Transverse colon (tissue), 4 donors: ENCODE measurements at regions not wholly inside any gene's neighbourhood (a gene's known extent, or its start where the extent isn't known, plus 50 kb on each side); places are given as distances from the start of the nearest gene placed in this dataset.

Experiments
- DNase-seq: peaks from one replicate; pipeline ENCODE4 v3.0.0-alpha.2; 2019
- H3K27ac ChIP-seq, 4 donors: fragments of 200-600 bp; sonication (generic); 2 replicates each; pipeline ENCODE4 v1.5.1; 2016 to 2018; ENCODE audit warnings: inconsistent platforms in 4 of 4
- H3K27me3 ChIP-seq: fragments of 200-600 bp; sonication (generic); 2 replicates; pipeline ENCODE4 v1.5.1; 2017; ENCODE audit warnings: inconsistent platforms
- H3K36me3 ChIP-seq, 4 donors: fragments of 200-600 bp; sonication (generic); 2 replicates each; pipeline ENCODE4 v1.5.1; 2017 to 2019; ENCODE audit warnings: inconsistent platforms in 4 of 4
- H3K4me1 ChIP-seq, 4 donors: fragments of 200-600 bp; sonication (generic); 2 replicates each; pipeline ENCODE4 v1.5.1; 2017 to 2020; ENCODE audit warnings: inconsistent platforms in 4 of 4
- H3K4me3 ChIP-seq, 4 donors: fragments of 200-600 bp; sonication (generic); 1 replicate in 1 of 4; 2 replicates in 3 of 4; pipeline versions ENCODE4 v1.5.1 to v1.6.1; 2017 to 2019; ENCODE audit warnings: inconsistent platforms in 4 of 4
- H3K9me3 ChIP-seq, 2 donors: fragments of 200-600 bp; sonication (generic); 2 replicates each; pipeline ENCODE4 v1.5.1; 2017 to 2019; ENCODE audit warnings: inconsistent platforms in 2 of 2
- CTCF ChIP-seq, 5 experiments: fragments of 200-600 bp in 3 of 5; fragments of 450-650 bp in 2 of 5; sonication (generic) in 3 of 5; IDR thresholded peaks; 1 replicate in 2 of 5; 2 replicates in 3 of 5; pipeline ENCODE4 v1.5.1; 2016 to 2017; ENCODE audit warnings: antibody characterized with exemption in 5 of 5, inconsistent platforms in 3 of 5, mild to moderate bottlenecking in 2 of 5, moderate library complexity in 1 of 5
- EP300 ChIP-seq: sonication (generic); formaldehyde crosslinking; IDR thresholded peaks from one replicate; pipeline ENCODE4 v1.6.1; 2017; ENCODE audit warnings: antibody characterized with exemption, low read depth
- POLR2A ChIP-seq: fragments of 450-650 bp; IDR thresholded peaks from one replicate; pipeline ENCODE4 v1.6.1; 2016; ENCODE audit warnings: antibody characterized with exemption, mild to moderate bottlenecking, moderate library complexity
- POLR2AphosphoS5 ChIP-seq, 3 donors: sonication (generic); formaldehyde crosslinking; IDR thresholded peaks; one replicate each; pipeline ENCODE4 v1.6.1; 2016; ENCODE audit warnings: antibody characterized with exemption in 3 of 3
- WGBS, 2 donors: methylation state at CpG; one replicate each; pipeline ENCODE4 v1.1.5; 2018; ENCODE audit warnings: low coverage in 1 of 2; 5-methylcytosine and 5-hydroxymethylcytosine counted together
- in situ Hi-C, 4 donors: fragments of 200-750 bp; cut with MboI; loops; one replicate each; pipeline versions ENCODE4 v1.15.0 to v1.15.1; 2017; ENCODE audit warnings: low sequenced_read_pairs in 3 of 4, low pct_ligation_motif_present in 1 of 4, low pct_unique_long_range_greater_than_20kb in 1 of 4
- intact Hi-C: fragments of 100-400 bp; cut with DNase I; formaldehyde crosslinking; loops from one replicate; pipeline ENCODE4 v1.15.1; 2023; ENCODE audit warnings: low total_unique reads

DNA sequence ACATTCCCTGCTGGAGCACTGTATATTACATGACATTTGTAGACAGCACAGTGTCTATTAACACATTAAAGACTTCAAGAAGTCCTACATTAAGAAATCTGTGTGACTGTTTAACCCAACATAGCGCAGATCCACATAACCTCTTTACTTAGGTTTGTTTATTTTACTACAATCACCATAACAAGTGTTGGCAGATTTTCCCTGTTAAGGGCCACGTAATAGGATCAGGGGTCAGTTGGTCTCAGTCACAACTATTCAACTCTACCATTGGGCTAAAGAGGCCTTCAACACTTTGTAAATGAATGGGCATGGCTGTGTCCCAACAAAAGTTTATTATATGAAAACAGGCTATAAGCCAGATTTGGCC lies 51.3 kb upstream of the ADORA2B start:
- in situ Hi-C loops, result no loop called here
- no peak for TF ChIP-seq POLR2AphosphoS5 (IDR thresholded peaks at IDR 0.05)
- TF ChIP-seq EP300, result no peak
- no peak for TF ChIP-seq CTCF (IDR thresholded peaks at IDR 0.05)
- Histone ChIP-seq H3K4me3 (no peak overlapping the region), H3K4me1 (peaks cover 0 to 14% (median 12%) of the 10 kb centered on the region in 4 donors), H3K27ac (no peak overlapping the region), H3K27me3 (no peaks in the 10 kb centered on the region), H3K9me3 (no peaks in the 10 kb centered on the region), H3K36me3 (no peaks in the 10 kb centered on the region)
- WGBS, 2 donors, result 26 to 31% methylated on average over 2 of the region's 2 CpGs
- intact Hi-C loops, result no loop called here
- DNase-seq, result no peak

GRCh38 chr17:15894258-15894657 lies 50.7 kb upstream of the ADORA2B start:
- TF ChIP-seq POLR2AphosphoS5 (IDR thresholded peaks at IDR 0.05), result no peak
- TF ChIP-seq CTCF (IDR thresholded peaks at IDR 0.05), result no peak
- TF ChIP-seq EP300, result no peak
- no peak for TF ChIP-seq POLR2A
- H3K9me3 ChIP-seq, result no peaks in the 10 kb centered on the region
- no peak overlapping the region for H3K4me3 ChIP-seq
- H3K4me1 ChIP-seq, result peaks cover 0 to 14% (median 12%) of the 10 kb centered on the region in 4 donors
- in situ Hi-C loops (no loop called here), intact Hi-C loops (no loop called here)
- no peak overlapping the region for H3K27ac ChIP-seq
- no peaks in the 10 kb centered on the region for H3K27me3 ChIP-seq
- 74 to 77% methylated on average over 5 of the region's 5 CpGs for WGBS, 2 donors
- DNase-seq, result no peak
- no peaks in the 10 kb centered on the region for H3K36me3 ChIP-seq

DNA sequence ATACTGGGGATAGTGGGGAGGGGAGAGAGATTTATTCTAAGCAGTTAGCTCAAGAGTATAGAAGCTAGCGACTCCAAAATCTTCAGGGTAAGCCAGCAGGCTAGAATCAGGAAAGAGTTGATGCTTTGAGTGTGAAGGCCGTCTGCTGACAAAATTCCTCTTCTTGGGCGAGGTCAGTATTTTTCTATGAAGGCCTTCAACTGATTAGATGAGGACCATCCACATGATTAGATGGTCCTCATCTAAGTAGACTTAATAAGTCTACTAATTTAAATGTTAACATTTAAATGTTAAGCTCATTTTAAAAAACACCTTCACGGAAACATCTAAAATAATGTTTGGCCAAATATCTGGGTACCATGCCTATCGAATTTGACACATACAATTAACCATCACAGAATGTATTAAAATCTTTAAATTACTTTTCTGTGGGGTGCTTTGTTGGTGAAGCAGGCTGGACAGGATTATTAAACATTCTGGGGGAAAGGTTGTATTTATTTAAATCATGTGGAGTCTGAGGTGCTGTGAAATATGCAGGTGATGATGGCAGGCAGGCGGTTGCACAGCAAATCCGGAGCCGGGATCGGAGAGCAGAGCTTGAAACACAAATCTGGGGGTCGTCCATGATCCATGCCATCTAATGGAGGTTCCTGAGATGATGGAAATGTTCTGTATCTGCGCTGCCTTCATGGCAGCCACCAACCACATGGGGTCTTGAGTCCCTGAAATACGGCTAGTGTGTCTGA lies 49.8 kb upstream of the ADORA2B start:
- no peaks in the 10 kb centered on the region for H3K27me3 ChIP-seq
- no peaks in the 10 kb centered on the region for H3K9me3 ChIP-seq
- in situ Hi-C loops (no loop called here), intact Hi-C loops (no loop called here)
- DNase-seq, result no peak
- H3K4me1 ChIP-seq, result peaks cover 0 to 14% (median 12%) of the 10 kb centered on the region in 4 donors
- TF ChIP-seq POLR2AphosphoS5 (IDR thresholded peaks at IDR 0.05) (no peak), EP300 (no peak), POLR2A (no peak), CTCF (IDR thresholded peaks at IDR 0.05) (no peak)
- H3K27ac ChIP-seq, result no peak overlapping the region
- WGBS, 2 donors, result 91 to 94% methylated on average over 12 of the region's 12 CpGs
- H3K4me3 ChIP-seq, result no peak overlapping the region
- H3K36me3 ChIP-seq, result no peaks in the 10 kb centered on the region
